NT2/D1 (cell line): ENCODE measurements at regions not wholly inside any gene's neighbourhood (a gene's known extent, or its start where the extent isn't known, plus 50 kb on each side); places are given as distances from the start of the nearest gene placed in this dataset.

Experiments used
- SUZ12 ChIP-seq: IDR thresholded peaks from 2 replicates; pipeline ENCODE4 v1.6.1; 2011; ENCODE audit not compliant: insufficient read length, insufficient read depth; ENCODE audit errors: extremely low read depth
- YY1 ChIP-seq: IDR thresholded peaks from 2 replicates; pipeline ENCODE4 v1.6.1; 2011; ENCODE audit not compliant: insufficient read length, insufficient read depth
- ZNF274 ChIP-seq: IDR thresholded peaks from 2 replicates; pipeline ENCODE4 v1.6.1; 2011; ENCODE audit warnings: mild to moderate bottlenecking, low read depth, low read length

GRCh38 chr5:4221048-4221447 lies 625.4 kb downstream of the IRX1 start:
- TF ChIP-seq ZNF274 (no peak), SUZ12 (no peak), YY1 (no peak)
